ENCODE measurements at regions not wholly inside any gene's neighbourhood (a gene's known extent, or its start where the extent isn't known, plus 50 kb on each side); places are given as distances from the start of the nearest gene placed in this dataset.
A peak's percentile ranks its signal among the peaks of the same experiment; 100 is the strongest.

- Mint-ChIP-seq H3K4me1 (peaks cover 7% of the 10 kb centered on the region), H3K27me3 (ENCODE audit: insufficient read depth, low read depth) (no peaks in the 10 kb centered on the region), H3K27ac (no peak overlapping the region), H3K4me3 (no peak overlapping the region), H3K36me3 (no peaks in the 10 kb centered on the region), H3K9me3 (peaks cover 8% of the 10 kb centered on the region)
- no peaks in the 10 kb centered on the region for H3K36me3 ChIP-seq
- H3K9ac ChIP-seq: no peak overlapping the region
- no peaks in the 10 kb centered on the region for H4K20me1 ChIP-seq (ENCODE audit: low read depth)
- no peak for DNase-seq (ENCODE audit: low spot score)
- no peak overlapping the region for H3K4me2 ChIP-seq
- H3K79me2 ChIP-seq (ENCODE audit: low read depth): no peaks in the 10 kb centered on the region
- no peak overlapping the region for H2AFZ ChIP-seq (replicated peaks)
- no peak overlapping the region for H3K4me3 ChIP-seq
- H3K27ac ChIP-seq: no peak overlapping the region
- no peak for TF ChIP-seq EZH2phosphoT487 (IDR thresholded peaks at IDR 0.05)
- TF ChIP-seq EZH2 (IDR thresholded peaks at IDR 0.05): no peak
- TF ChIP-seq CTCF (IDR thresholded peaks at IDR 0.05): no peak
- H3K27me3 ChIP-seq: no peaks in the 10 kb centered on the region
- H3K9me3 ChIP-seq (ENCODE audit: low read depth): no peaks in the 10 kb centered on the region
- no peaks in the 10 kb centered on the region for H3F3A ChIP-seq (ENCODE audit: low read depth)
- peaks cover 4% of the 10 kb centered on the region for H3K4me1 ChIP-seq
These were observed 741.1 kb downstream of the VGLL3 start for GRCh38 chr3:86249833-86250232.

- peak overlapping the region; percentile 77 for H3K27ac Mint-ChIP-seq
- H3K4me3 Mint-ChIP-seq: no peak overlapping the region
- Histone ChIP-seq H3K4me2 (no peak overlapping the region), H4K20me1 (ENCODE audit: low read depth) (no peaks in the 10 kb centered on the region), H3K4me3 (no peak overlapping the region), H3K27ac (no peak overlapping the region), H3K4me1 (peaks cover 4% of the 10 kb centered on the region), H3K36me3 (no peaks in the 10 kb centered on the region), H3K27me3 (no peaks in the 10 kb centered on the region), H3K9me3 (ENCODE audit: low read depth) (no peaks in the 10 kb centered on the region), H3F3A (ENCODE audit: low read depth) (no peaks in the 10 kb centered on the region), H3K79me2 (ENCODE audit: low read depth) (no peaks in the 10 kb centered on the region), H3K9ac (no peak overlapping the region), H2AFZ (replicated peaks) (no peak overlapping the region)
- peaks cover 8% of the 10 kb centered on the region for H3K9me3 Mint-ChIP-seq
- no peaks in the 10 kb centered on the region for H3K27me3 Mint-ChIP-seq (ENCODE audit: insufficient read depth, low read depth)
- H3K4me1 Mint-ChIP-seq: peaks cover 16% of the 10 kb centered on the region
- no peak for DNase-seq (ENCODE audit: low spot score)
- TF ChIP-seq EZH2 (IDR thresholded peaks at IDR 0.05): no peak
- peak; percentile 69 for TF ChIP-seq CTCF (IDR thresholded peaks at IDR 0.05)
- no peaks in the 10 kb centered on the region for H3K36me3 Mint-ChIP-seq
These were observed 745.6 kb downstream of the VGLL3 start for GRCh38 chr3:86245360-86245759.

- H3K9me3 Mint-ChIP-seq: peaks cover 8% of the 10 kb centered on the region
- Histone ChIP-seq H3K27ac (no peak overlapping the region), H3K9ac (no peak overlapping the region), H3K9me3 (ENCODE audit: low read depth) (no peaks in the 10 kb centered on the region), H2AFZ (replicated peaks) (no peak overlapping the region), H3K4me1 (peaks cover 4% of the 10 kb centered on the region), H3F3A (ENCODE audit: low read depth) (no peaks in the 10 kb centered on the region), H3K4me2 (no peak overlapping the region), H3K36me3 (no peaks in the 10 kb centered on the region), H3K4me3 (no peak overlapping the region), H4K20me1 (ENCODE audit: low read depth) (no peaks in the 10 kb centered on the region), H3K79me2 (ENCODE audit: low read depth) (no peaks in the 10 kb centered on the region), H3K27me3 (no peaks in the 10 kb centered on the region)
- DNase-seq (ENCODE audit: low spot score): peak; percentile 4
- no peak overlapping the region for H3K4me3 Mint-ChIP-seq
- H3K36me3 Mint-ChIP-seq: no peaks in the 10 kb centered on the region
- H3K27me3 Mint-ChIP-seq (ENCODE audit: insufficient read depth, low read depth): no peaks in the 10 kb centered on the region
- H3K27ac Mint-ChIP-seq: peak overlapping the region; percentile 77
- TF ChIP-seq EZH2 (IDR thresholded peaks at IDR 0.05): no peak
- no peak for TF ChIP-seq CTCF (IDR thresholded peaks at IDR 0.05)
- TF ChIP-seq EZH2phosphoT487 (IDR thresholded peaks at IDR 0.05): no peak
- H3K4me1 Mint-ChIP-seq: peaks cover 21% of the 10 kb centered on the region
These were observed 746.0 kb downstream of the VGLL3 start for GRCh38 chr3:86244905-86245304.

- H2AFZ ChIP-seq (replicated peaks): no peak overlapping the region
- no peaks in the 10 kb centered on the region for H3K36me3 ChIP-seq
- Mint-ChIP-seq H3K4me1 (peaks cover 16% of the 10 kb centered on the region), H3K27me3 (ENCODE audit: insufficient read depth, low read depth) (no peaks in the 10 kb centered on the region), H3K27ac (no peak overlapping the region), H3K9me3 (no peaks in the 10 kb centered on the region), H3K36me3 (no peaks in the 10 kb centered on the region), H3K4me3 (no peak overlapping the region)
- TF ChIP-seq CTCF (IDR thresholded peaks at IDR 0.05): no peak
- no peak for DNase-seq (ENCODE audit: low spot score)
- no peak overlapping the region for H3K9ac ChIP-seq
- H3K27me3 ChIP-seq: no peaks in the 10 kb centered on the region
- H3F3A ChIP-seq (ENCODE audit: low read depth): no peaks in the 10 kb centered on the region
- no peak overlapping the region for H3K4me2 ChIP-seq
- peaks cover under 1% of the 10 kb centered on the region for H3K4me1 ChIP-seq
- no peak overlapping the region for H3K4me3 ChIP-seq
- H4K20me1 ChIP-seq (ENCODE audit: low read depth): no peaks in the 10 kb centered on the region
- no peaks in the 10 kb centered on the region for H3K79me2 ChIP-seq (ENCODE audit: low read depth)
- no peak overlapping the region for H3K27ac ChIP-seq
- no peaks in the 10 kb centered on the region for H3K9me3 ChIP-seq (ENCODE audit: low read depth)
These were observed 751.0 kb downstream of the VGLL3 start for GRCh38 chr3:86239946-86240345.
